HCT116 (cell line): ENCODE measurements at regions not wholly inside any gene's neighbourhood (a gene's known extent, or its start where the extent isn't known, plus 50 kb on each side); places are given as distances from the start of the nearest gene placed in this dataset.

ENCODE experiments used
- ATAC-seq: fragments of 200-7000 bp; cut with Tn5 transposase; 2 replicates; pipeline ENCODE4 v1.9.1; 2020; ENCODE audit warnings: mild to moderate bottlenecking, moderate library complexity
- BruUV-seq: library from RNA; stranded (reverse); fragments of 400-500 nt; replicated peaks from 2 replicates; lab custom pipeline; 2021; lab: Mats Ljungman, UMichigan
- CTCF ChIA-PET: fragments of 300-600 bp; sonication (Branson Sonifier 250); formaldehyde crosslinking; loops from one replicate; lab custom pipeline; 2021; ENCODE audit warnings: antibody characterized with exemption; lab: Charles Lee
- POLR2A ChIA-PET: fragments of 300-600, 350-600 bp; sonication (Branson Sonifier 250); formaldehyde crosslinking; loops from one replicate; lab custom pipeline; 2021; ENCODE audit warnings: antibody characterized with exemption; lab: Charles Lee
- RAD21 ChIA-PET, 2 experiments: fragments of 300-600 bp; sonication (Branson Sonifier 250); formaldehyde crosslinking; loops; one replicate each; lab custom pipeline; 2023; ENCODE audit warnings: low total read pairs in 2 of 2; ENCODE audit not compliant: uncharacterized antibody in 2 of 2, unreplicated experiment in 2 of 2, low non-redundant PET in 1 of 2; lab: Charles Lee
- DNase-seq: peaks from one replicate; pipeline ENCODE4 v3.0.0-alpha.2; 2010; ENCODE audit warnings: low read depth, low spot score
- H2AFZ ChIP-seq: fragments of 200-600 bp; shearing (Covaris generic), sonication (generic); 2 replicates; pipeline ENCODE4 v1.6.1; 2017; ENCODE audit warnings: low read depth, mixed run types, mixed read lengths, antibody characterized with exemption, low read length; ENCODE audit not compliant: poor library complexity, severe bottlenecking
- H3K27ac ChIP-seq: 2 replicates; pipeline ENCODE4 v1.5.1; 2012; ENCODE audit warnings: low read depth, low read length
- H3K27me3 ChIP-seq: fragments of 200-600 bp; sonication (generic); 2 replicates; pipeline ENCODE4 v1.6.1; 2016; ENCODE audit warnings: mixed run types, low read length, mixed read lengths; ENCODE audit not compliant: insufficient read depth
- H3K36me3 ChIP-seq, 2 experiments: fragments of 200-500 bp in 1 of 2; fragments of 200-600 bp in 1 of 2; sonication (Bioruptor generic) in 1 of 2; sonication (generic) in 1 of 2; 2 replicates each; pipeline versions ENCODE4 v1.5.1 to v1.6.1; 2014 to 2016; ENCODE audit warnings: low read length in 2 of 2, inconsistent platforms in 1 of 2, mixed read lengths in 1 of 2, mixed run types in 1 of 2; ENCODE audit not compliant: insufficient read depth in 2 of 2, control insufficient read depth in 1 of 2
- H3K4me1 ChIP-seq, 2 experiments: fragments of 200-600 bp in 1 of 2; sonication (generic) in 1 of 2; 2 replicates each; pipeline versions ENCODE4 v1.5.1 to v1.6.1; 2012 to 2017; ENCODE audit warnings: low read length in 2 of 2, inconsistent platforms in 1 of 2, mild to moderate bottlenecking in 1 of 2, mixed read lengths in 1 of 2, mixed run types in 1 of 2, moderate library complexity in 1 of 2; ENCODE audit not compliant: insufficient read depth in 2 of 2, control insufficient read depth in 1 of 2
- H3K4me2 ChIP-seq: fragments of 200-600 bp; sonication (generic); 2 replicates; pipeline ENCODE4 v1.6.1; 2017; ENCODE audit warnings: mixed run types, low read length, mixed read lengths
- H3K4me3 ChIP-seq, 2 experiments: fragments of 200-600 bp in 1 of 2; sonication (generic) in 1 of 2; replicated peaks in 1 of 2; 2 replicates each; pipeline ENCODE4 v1.5.1; 2011 to 2016; ENCODE audit warnings: low read length in 2 of 2, control low read depth in 1 of 2, low read depth in 1 of 2, mild to moderate bottlenecking in 1 of 2, mixed read lengths in 1 of 2, mixed run types in 1 of 2
- H3K79me2 ChIP-seq: fragments of 200-600 bp; sonication (generic); 2 replicates; pipeline ENCODE4 v1.6.1; 2017; ENCODE audit warnings: mild to moderate bottlenecking, mixed run types, low read length, moderate library complexity, mixed read lengths; ENCODE audit not compliant: insufficient read depth
- H3K9ac ChIP-seq: fragments of 200-600 bp; sonication (generic); 2 replicates; pipeline ENCODE4 v1.6.1; 2016; ENCODE audit warnings: low read length, mixed read lengths
- H3K9me2 ChIP-seq: fragments of 200-600 bp; sonication (generic), shearing (Covaris generic); 2 replicates; pipeline ENCODE4 v1.6.1; 2017; ENCODE audit warnings: mixed run types, mild to moderate bottlenecking, moderate library complexity; ENCODE audit not compliant: insufficient read depth
- H3K9me3 ChIP-seq, 2 experiments: fragments of 200-500 bp in 1 of 2; fragments of 200-600 bp in 1 of 2; sonication (Bioruptor generic) in 1 of 2; sonication (generic) in 1 of 2; 2 replicates each; pipeline ENCODE4 v1.6.1; 2014 to 2017; ENCODE audit warnings: low read length in 2 of 2, mixed read lengths in 2 of 2, inconsistent platforms in 1 of 2, low read depth in 1 of 2, mild to moderate bottlenecking in 1 of 2, mixed run types in 1 of 2, moderate library complexity in 1 of 2; ENCODE audit not compliant: control insufficient read depth in 1 of 2, insufficient read depth in 1 of 2
- H4K20me1 ChIP-seq: fragments of 200-600 bp; sonication (generic), shearing (Covaris generic); 2 replicates; pipeline ENCODE4 v1.6.1; 2017; ENCODE audit warnings: mixed run types, mild to moderate bottlenecking, moderate library complexity; ENCODE audit not compliant: insufficient read depth
- EGR1 ChIP-seq: IDR thresholded peaks from 2 replicates; pipeline ENCODE4 v1.6.1; 2012; ENCODE audit warnings: low read depth
- EZH2 ChIP-seq: fragments of 200-600 bp; sonication (generic); IDR thresholded peaks from 2 replicates; pipeline ENCODE4 v1.6.1; 2017; ENCODE audit warnings: antibody characterized with exemption, mixed run types
- POLR2A ChIP-seq: IDR thresholded peaks from 2 replicates; pipeline ENCODE4 v1.7.0; 2011; ENCODE audit warnings: borderline replicate concordance; ENCODE audit not compliant: insufficient read depth, insufficient read length; ENCODE audit errors: extremely low read depth
- POLR2AphosphoS5 ChIP-seq: IDR thresholded peaks from 2 replicates; pipeline ENCODE4 v1.6.1; 2011; ENCODE audit warnings: mild to moderate bottlenecking, low read depth, low read length, moderate library complexity
- SIN3A ChIP-seq: IDR thresholded peaks from 2 replicates; pipeline ENCODE4 v1.6.1; 2012; ENCODE audit warnings: low read depth
- SRF ChIP-seq: IDR thresholded peaks from 2 replicates; pipeline ENCODE4 v1.6.1; 2012; ENCODE audit warnings: low read depth
- ZFX ChIP-seq: fragments of 450-650 bp; IDR thresholded peaks from 2 replicates; pipeline ENCODE4 v1.6.1; 2017
- ZNF274 ChIP-seq: fragments of 200-500 bp; sonication (Bioruptor generic); IDR thresholded peaks from 2 replicates; pipeline ENCODE4 v1.6.1; 2014; ENCODE audit warnings: mild to moderate bottlenecking, low read depth, low read length, inconsistent platforms
- intact Hi-C: fragments of 100-400 bp; cut with micrococcal nuclease; formaldehyde crosslinking; loops from 2 replicates; pipeline ENCODE4 v1.10.0; 2022
- TF ChIP-seq, protein P1 (sequence below), 3 experiments: fragments of 200-600 bp in 1 of 3; sonication (generic) in 1 of 3; IDR thresholded peaks in 2 of 3; conservative IDR thresholded peaks in 1 of 3; 2 replicates each; pipeline ENCODE4 v1.5.1; 2012 to 2017; ENCODE audit warnings: low read depth in 2 of 3, low read length in 2 of 3, antibody characterized with exemption in 1 of 3, borderline replicate concordance in 1 of 3, control low read depth in 1 of 3, mild to moderate bottlenecking in 1 of 3, mixed read lengths in 1 of 3, mixed run types in 1 of 3, moderate library complexity in 1 of 3; ENCODE audit not compliant: insufficient read depth in 1 of 3
- TF ChIP-seq, protein P2 (sequence below): IDR thresholded peaks from 2 replicates; pipeline ENCODE4 v1.6.1; 2011; ENCODE audit warnings: mild to moderate bottlenecking, low read length, moderate library complexity; ENCODE audit not compliant: insufficient replicate concordance; ENCODE audit errors: extremely low read depth
- TF ChIP-seq, protein P3 (sequence below): IDR thresholded peaks from 2 replicates; pipeline ENCODE4 v1.6.1; 2012

DNA sequence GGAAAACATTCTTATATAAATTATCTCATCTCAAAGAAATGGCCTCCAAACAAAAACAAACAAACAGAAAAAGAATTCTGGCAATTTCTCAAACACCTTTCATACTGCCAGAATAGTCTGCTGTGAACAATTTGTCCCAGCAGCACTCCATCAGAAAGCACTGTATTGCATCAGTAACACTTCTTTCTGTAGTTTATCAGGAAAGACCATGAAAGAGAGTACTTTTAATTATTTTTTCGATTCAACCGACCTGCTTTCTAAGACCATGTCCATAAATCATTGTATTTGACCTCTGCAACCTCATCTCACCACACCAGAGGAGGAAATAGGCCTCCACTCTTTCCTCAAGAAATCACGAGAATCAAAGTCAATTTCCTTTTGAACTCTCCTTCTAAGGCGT, 1579.9 kb downstream of the MRPL39 start:
- Histone ChIP-seq H2AFZ (no peak overlapping the region), H3K4me1 (no peaks in the 10 kb centered on the region), H3K4me2 (no peak overlapping the region), H3K79me2 (no peaks in the 10 kb centered on the region), H3K36me3 (no peaks in the 10 kb centered on the region), H3K27me3 (no peaks in the 10 kb centered on the region), H3K9ac (no peak overlapping the region), H3K9me2 (no peaks in the 10 kb centered on the region), H3K27ac (no peak overlapping the region), H3K9me3 (peaks cover 17 to 21% of the 10 kb centered on the region in 2 experiments), H4K20me1 (no peaks in the 10 kb centered on the region), H3K4me3 (no peak overlapping the region)
- no peak for DNase-seq
- RAD21 ChIA-PET: no interaction called here
- POLR2A ChIA-PET: no interaction called here
- BruUV-seq: no TSS peak
- CTCF ChIA-PET: no interaction called here
- no peak for ATAC-seq
- intact Hi-C loops: no loop called here
- TF ChIP-seq SRF (no peak), ZFX (no peak), SIN3A (no peak), EZH2 (no peak), POLR2A (no peak), ZNF274 (no peak), POLR2AphosphoS5 (no peak), EGR1 (no peak)
- TF ChIP-seq, protein P1, sequence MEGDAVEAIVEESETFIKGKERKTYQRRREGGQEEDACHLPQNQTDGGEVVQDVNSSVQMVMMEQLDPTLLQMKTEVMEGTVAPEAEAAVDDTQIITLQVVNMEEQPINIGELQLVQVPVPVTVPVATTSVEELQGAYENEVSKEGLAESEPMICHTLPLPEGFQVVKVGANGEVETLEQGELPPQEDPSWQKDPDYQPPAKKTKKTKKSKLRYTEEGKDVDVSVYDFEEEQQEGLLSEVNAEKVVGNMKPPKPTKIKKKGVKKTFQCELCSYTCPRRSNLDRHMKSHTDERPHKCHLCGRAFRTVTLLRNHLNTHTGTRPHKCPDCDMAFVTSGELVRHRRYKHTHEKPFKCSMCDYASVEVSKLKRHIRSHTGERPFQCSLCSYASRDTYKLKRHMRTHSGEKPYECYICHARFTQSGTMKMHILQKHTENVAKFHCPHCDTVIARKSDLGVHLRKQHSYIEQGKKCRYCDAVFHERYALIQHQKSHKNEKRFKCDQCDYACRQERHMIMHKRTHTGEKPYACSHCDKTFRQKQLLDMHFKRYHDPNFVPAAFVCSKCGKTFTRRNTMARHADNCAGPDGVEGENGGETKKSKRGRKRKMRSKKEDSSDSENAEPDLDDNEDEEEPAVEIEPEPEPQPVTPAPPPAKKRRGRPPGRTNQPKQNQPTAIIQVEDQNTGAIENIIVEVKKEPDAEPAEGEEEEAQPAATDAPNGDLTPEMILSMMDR (IDR thresholded peaks at IDR 0.05 in 2 of 3, conservative IDR thresholded peaks at IDR 0.05 in 1 of 3; ENCODE audit: borderline replicate concordance in 1 of 3, insufficient read depth in 1 of 3, low read depth in 2 of 3, low read length in 2 of 3): no peak
- TF ChIP-seq, protein P2, sequence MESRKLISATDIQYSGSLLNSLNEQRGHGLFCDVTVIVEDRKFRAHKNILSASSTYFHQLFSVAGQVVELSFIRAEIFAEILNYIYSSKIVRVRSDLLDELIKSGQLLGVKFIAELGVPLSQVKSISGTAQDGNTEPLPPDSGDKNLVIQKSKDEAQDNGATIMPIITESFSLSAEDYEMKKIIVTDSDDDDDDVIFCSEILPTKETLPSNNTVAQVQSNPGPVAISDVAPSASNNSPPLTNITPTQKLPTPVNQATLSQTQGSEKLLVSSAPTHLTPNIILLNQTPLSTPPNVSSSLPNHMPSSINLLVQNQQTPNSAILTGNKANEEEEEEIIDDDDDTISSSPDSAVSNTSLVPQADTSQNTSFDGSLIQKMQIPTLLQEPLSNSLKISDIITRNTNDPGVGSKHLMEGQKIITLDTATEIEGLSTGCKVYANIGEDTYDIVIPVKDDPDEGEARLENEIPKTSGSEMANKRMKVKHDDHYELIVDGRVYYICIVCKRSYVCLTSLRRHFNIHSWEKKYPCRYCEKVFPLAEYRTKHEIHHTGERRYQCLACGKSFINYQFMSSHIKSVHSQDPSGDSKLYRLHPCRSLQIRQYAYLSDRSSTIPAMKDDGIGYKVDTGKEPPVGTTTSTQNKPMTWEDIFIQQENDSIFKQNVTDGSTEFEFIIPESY: no peak
- TF ChIP-seq, protein P3, sequence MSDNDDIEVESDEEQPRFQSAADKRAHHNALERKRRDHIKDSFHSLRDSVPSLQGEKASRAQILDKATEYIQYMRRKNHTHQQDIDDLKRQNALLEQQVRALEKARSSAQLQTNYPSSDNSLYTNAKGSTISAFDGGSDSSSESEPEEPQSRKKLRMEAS: no peak
